ENCODE measurements at regions not wholly inside any gene's neighbourhood (a gene's known extent, or its start where the extent isn't known, plus 50 kb on each side); places are given as distances from the start of the nearest gene placed in this dataset.
A peak's percentile ranks its signal among the peaks of the same experiment; 100 is the strongest.
"Not testable (repeated sequence)": the region's sequence is repeated elsewhere in the genome, so short reads cannot be mapped to it uniquely, and the experiment has no call there.

GRCh38 chr15:56568466-56569167 lies 103.7 kb upstream of the MNS1 start:
- peak; percentile 30 for DNase-seq (ENCODE audit: low read depth, low spot score)

DNA sequence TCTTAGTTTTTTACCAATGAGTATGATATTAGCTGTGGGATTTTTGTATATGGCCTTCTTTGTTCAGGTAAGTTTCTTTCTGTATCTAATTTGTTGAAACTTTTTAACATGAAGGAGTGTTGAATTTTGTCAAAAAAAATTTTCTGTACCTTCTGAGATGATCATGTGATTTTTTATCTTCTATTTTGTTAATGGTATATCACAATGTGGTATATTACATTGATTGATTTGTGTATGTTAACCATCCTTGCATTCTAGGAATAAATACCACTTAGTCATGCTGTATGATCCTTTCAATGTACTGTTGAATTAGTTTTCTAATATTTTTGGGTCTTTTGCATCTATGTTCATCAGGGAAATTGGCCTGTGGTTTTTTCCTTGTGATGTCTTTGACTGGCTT lies 92.5 kb upstream of the MNS1 start:
- no peak for DNase-seq (ENCODE audit: low read depth, low spot score)

DNA sequence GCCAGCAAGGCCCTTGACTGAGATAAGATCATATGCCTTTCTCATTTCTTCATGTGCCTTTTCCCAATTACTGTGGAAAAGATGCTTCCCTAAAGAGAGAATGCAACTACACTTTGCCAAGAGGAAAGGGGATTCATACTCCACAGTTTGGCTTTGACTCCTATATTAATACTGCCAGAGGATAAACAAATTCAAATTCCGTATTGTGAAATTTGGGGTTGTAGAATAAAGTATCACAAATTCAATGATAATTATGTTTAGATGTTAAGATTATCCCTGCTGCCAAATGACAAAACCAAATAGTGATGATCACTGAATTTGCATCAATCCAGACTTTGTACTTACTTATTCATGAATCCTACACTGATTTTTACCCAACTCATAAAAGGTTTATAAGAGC lies 88.5 kb upstream of the MNS1 start:
- DNase-seq (ENCODE audit: low read depth, low spot score) = no peak

- no peak for DNase-seq (ENCODE audit: low read depth, low spot score)
Observed at GRCh38 chr15:56552659-56553058, 87.7 kb upstream of the MNS1 start.

DNA sequence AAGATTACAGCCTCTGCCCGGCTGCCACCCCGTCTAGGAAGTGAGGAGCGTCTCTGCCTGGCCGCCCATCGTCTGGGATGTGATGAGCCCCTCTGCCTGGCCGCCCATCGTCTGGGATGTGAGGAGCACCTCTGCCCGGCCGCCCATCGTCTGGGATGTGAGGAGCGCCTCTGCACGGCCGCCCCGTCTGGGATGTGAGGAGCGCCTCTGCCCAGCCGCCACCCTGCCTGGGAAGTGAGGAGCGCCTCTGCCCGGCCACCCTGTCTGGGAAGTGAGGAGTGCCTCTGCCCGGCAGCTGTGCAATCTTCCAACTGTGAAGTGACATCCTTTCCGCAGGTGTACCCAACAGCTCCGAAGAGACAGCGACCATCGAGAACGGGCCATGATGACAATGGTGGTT lies 75.6 kb upstream of the MNS1 start:
- not testable (repeated sequence) for DNase-seq (ENCODE audit: low read depth, low spot score)

- not testable (repeated sequence) for DNase-seq (ENCODE audit: low read depth, low spot score)
Observed at GRCh38 chr15:56540157-56540556, 75.2 kb upstream of the MNS1 start.

DNA sequence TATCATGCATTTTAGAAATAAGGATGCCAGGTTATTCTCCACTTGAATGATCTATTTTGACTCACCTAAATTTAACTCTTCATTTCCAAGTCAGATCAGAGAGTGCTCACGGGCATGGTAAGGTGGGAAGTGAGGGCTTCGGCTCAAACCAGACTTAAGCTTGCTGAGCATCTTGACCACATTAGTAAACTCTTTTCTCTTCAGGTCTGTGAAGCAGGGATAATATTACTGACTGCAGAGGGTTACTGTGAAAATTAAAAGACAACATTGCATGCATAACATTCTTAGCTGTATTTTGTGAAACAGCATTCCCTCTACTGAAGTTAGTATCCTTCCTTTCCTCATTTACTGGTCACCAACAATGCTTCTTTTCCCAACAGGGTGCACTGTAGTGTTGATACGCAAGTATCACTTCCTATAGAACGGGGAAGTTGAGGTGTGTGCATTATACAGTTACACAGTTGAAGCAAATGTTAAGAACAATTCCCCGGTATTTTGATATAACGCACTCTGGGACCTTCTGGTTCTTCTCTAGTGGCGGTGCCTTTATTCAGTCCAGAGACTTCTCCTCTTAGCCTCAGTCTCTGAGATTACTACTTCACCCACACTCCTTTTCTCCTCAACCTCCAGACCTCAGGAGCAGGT lies 74.1 kb upstream of the MNS1 start:
- DNase-seq (ENCODE audit: low read depth, low spot score) = no peak

DNA sequence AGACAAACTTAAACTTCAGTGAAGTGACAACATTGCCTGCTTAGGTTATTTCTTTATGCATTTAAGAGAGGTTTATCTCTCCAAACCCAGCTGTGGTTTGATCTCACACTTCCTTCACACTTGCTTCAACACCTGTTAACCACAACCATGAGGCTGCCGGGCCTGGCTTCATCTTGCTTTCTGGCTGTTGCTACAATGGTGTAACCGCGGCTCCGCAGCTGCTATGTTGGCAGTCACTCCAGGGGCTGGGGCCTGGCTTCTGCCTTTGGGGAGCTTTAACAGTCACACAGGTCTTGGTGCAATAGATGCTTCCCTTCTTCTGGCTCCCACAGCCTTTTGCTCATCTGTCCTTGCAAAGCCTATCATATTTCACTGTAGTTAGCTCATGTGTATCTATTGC lies 72.9 kb upstream of the MNS1 start:
- no peak for DNase-seq (ENCODE audit: low read depth, low spot score)

GRCh38 chr15:56534728-56535127 lies 69.8 kb upstream of the MNS1 start:
- DNase-seq (ENCODE audit: low read depth, low spot score) = no peak

DNA sequence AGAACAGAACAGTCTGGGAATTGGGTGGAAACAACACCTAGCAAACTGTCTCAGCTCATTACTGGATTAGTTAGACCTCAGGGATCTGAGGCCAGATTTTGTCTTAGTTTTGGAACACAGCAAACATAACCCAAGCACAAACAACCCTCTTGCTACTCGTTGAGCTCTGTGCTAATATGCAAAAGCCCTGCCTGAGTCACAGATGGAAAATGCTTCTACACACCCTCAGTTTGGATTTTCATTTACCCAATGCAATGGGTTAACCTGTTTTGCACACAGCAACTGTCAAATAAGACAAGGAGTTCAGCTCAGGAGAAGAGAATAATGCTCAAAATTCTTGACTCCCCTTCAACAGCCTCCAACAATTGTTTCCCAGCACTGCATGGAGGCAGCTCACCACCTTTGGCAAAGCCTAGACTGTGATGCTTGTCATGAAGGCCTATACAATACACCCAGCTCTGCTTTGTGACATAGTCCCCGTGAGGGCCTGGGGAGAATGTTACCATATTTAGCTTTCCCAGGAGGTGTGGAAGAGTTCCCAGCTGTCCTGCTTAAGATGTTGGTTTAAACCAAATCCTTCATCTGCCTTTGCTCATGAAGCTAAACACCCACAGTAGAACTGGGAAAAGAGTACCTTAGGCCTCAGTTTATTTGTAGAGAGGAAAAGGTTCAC lies 68.9 kb upstream of the MNS1 start:
- no peak for DNase-seq (ENCODE audit: low read depth, low spot score)

DNA sequence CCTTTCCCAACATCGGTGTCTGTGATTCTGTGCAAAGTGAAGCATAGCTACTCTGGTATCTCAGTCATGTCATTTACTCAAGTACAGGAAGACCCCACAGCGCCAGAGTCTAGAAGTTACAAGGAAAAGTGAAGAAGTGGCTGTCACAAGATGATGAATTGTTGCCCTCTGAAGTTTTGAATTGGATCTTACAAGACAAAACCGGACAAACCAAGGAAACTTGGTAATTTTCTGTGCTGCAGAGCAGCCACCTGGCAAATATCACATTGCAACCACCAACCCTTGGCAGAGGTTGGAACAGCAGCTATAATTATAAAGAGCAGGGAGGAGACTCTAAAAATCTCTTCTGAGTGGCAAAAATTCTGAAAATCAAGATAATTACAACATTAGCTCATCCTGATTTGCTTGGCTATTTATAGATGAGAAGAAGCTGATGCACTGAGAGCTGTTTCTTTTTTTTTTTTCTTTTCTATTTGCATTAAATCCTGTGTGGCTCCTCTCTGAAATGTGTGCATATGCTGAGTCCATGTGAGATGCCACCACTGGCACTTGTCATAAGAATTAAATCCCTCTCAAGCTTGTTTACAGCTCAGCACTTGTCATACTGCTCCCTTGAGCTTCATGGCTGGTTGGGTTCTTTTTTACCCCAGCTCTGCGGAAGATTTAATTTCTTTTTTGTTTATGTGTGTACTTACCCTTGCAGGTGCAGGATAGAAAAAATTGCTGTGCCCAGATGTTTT lies 68.0 kb upstream of the MNS1 start:
- no peak for DNase-seq (ENCODE audit: low read depth, low spot score)

DNA sequence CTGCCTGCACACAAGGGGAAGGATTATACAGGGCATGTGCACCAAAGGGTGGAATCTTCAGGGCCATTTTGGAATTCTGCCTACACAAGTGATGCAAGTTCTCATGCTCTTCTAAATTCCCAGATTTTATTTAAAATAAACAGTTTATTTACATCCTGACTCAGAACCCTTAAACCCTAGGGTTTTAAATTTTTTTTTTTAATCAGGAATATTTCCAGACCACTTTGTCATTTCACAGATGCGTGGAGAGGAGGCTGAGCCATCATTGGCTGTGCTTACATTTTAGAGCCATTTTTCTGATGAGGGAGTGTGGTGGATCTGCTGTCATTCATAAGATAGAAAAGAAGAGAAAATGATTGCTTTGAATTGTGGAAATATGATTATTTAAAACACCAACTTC lies 65.2 kb upstream of the MNS1 start:
- no peak for DNase-seq (ENCODE audit: low read depth, low spot score)

DNA sequence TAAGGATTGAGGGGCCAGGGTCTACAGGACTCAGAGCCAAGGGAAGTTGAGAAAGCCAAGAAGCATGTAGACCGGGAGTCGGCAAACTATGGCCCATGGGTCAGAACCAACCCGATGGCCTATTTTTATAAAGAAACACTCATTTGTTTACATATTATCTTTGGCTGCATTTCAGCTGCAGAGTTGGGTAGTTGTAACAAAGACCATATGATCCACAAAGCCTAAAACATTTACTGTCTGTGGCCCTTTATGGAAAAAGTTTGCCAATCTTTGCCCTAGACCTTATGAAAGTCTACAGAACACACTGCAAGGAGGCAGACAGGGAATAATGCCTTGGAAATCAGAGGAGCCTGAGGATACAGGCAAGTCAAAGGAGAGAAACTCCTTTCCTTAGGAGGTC lies 63.2 kb upstream of the MNS1 start:
- no peak for DNase-seq (ENCODE audit: low read depth, low spot score)

- DNase-seq (ENCODE audit: low read depth, low spot score) = no peak
Observed at GRCh38 chr15:56524915-56525314, 60.0 kb upstream of the MNS1 start.

DNA sequence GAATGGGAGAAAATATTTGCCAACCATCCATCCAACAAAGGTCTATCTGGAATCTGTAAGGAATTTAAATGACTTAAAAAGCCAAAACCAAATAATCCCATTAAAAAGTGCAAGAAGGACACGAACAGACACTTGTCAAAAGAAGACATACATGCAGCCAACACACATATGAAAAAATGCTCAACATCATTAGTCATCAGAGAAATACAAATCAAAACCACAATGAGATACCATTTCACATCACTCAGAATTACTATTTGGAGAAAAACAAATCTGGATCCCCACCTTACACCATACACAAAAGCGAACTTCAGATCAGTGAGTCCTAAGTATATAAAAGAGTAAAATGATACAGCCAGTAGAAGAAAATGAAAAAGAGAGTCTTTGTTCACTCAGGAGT lies 58.6 kb upstream of the MNS1 start:
- no peak for DNase-seq (ENCODE audit: low read depth, low spot score)

GRCh38 chr15:56519000-56519399 lies 54.1 kb upstream of the MNS1 start:
- no peak for DNase-seq (ENCODE audit: low read depth, low spot score)
